Uterus (tissue), 3 donors: ENCODE measurements at regions not wholly inside any gene's neighbourhood (a gene's known extent, or its start where the extent isn't known, plus 50 kb on each side); places are given as distances from the start of the nearest gene placed in this dataset.

ENCODE experiments used
- DNase-seq, 2 donors: peaks; one replicate each; pipeline ENCODE4 v3.0.0-alpha.2; 2019 to 2020
- H3K27ac ChIP-seq, 2 donors: fragments of 200-600 bp; sonication (generic); 1 replicate in 1 of 2; 2 replicates in 1 of 2; pipeline ENCODE4 v1.5.1; 2016 to 2018
- H3K27me3 ChIP-seq, 2 donors: fragments of 200-600 bp; sonication (generic); one replicate each; pipeline ENCODE4 v1.5.1; 2018 to 2019; ENCODE audit warnings: control low read depth in 1 of 2
- H3K36me3 ChIP-seq, 2 donors: fragments of 200-600 bp; sonication (generic); one replicate each; pipeline ENCODE4 v1.5.1; 2019; ENCODE audit warnings: control low read depth in 1 of 2
- H3K4me1 ChIP-seq, 2 donors: fragments of 200-600 bp; sonication (generic); one replicate each; pipeline ENCODE4 v1.5.1; 2018 to 2019; ENCODE audit warnings: control low read depth in 1 of 2
- H3K4me3 ChIP-seq, 2 donors: fragments of 200-600 bp; sonication (generic); 1 replicate in 1 of 2; 2 replicates in 1 of 2; pipeline ENCODE4 v1.5.1; 2018 to 2019; ENCODE audit warnings: mild to moderate bottlenecking in 1 of 2
- H3K9me3 ChIP-seq, 2 donors: fragments of 200-600 bp; sonication (generic); one replicate each; pipeline ENCODE4 v1.5.1; 2019; ENCODE audit warnings: control low read depth in 1 of 2
- CTCF ChIP-seq, 4 experiments: fragments of 200-600 bp in 2 of 4; fragments of 450-650 bp in 2 of 4; sonication (generic) in 2 of 4; IDR thresholded peaks; one replicate each; pipeline ENCODE4 v1.5.1; 2016 to 2019; ENCODE audit warnings: antibody characterized with exemption in 4 of 4, mild to moderate bottlenecking in 2 of 4, moderate library complexity in 1 of 4
- POLR2A ChIP-seq, 2 donors: fragments of 450-650 bp; IDR thresholded peaks; one replicate each; pipeline ENCODE4 v1.6.1; 2016; ENCODE audit warnings: antibody characterized with exemption in 2 of 2, mild to moderate bottlenecking in 1 of 2, moderate library complexity in 1 of 2
- intact Hi-C: fragments of 100-400 bp; cut with DNase I; formaldehyde crosslinking; loops from one replicate; pipeline ENCODE4 v1.15.1; 2023; ENCODE audit warnings: low total_unique reads
- donor health status: DM: yes; HTN: yes; CAD: no.

- TF ChIP-seq CTCF (IDR thresholded peaks at IDR 0.05) (no peak), POLR2A (IDR thresholded peaks at IDR 0.05) (no peak)
- no peak overlapping the region for H3K4me3 ChIP-seq
- H3K27ac ChIP-seq = no peak overlapping the region
- no peak for DNase-seq
- H3K9me3 ChIP-seq = no peaks in the 10 kb centered on the region
- H3K4me1 ChIP-seq = no peaks in the 10 kb centered on the region
- H3K36me3 ChIP-seq = no peaks in the 10 kb centered on the region
- no peaks in the 10 kb centered on the region for H3K27me3 ChIP-seq
- intact Hi-C loops = no loop called here
These were observed 379.2 kb upstream of the NFE2L3 start for GRCh38 chr7:25772802-25773201.

DNA sequence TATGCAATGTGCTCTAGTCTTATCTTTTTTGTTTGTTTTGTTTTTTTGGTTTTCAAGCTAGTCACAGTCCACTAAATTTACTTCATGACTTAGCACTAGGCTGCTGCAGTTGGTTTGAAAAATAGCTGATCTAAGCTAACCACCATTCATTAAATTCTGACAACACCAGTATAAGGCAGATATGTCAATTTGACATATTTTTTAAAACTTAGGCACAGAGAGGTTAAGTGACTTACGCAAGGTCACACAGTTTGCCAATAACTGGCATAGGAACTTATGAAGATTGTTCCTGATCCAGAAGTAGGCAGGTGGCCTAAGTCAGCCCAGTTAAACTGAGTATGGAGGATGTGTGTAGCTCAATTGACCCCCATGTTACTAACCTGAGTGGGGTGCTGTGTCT lies 377.3 kb upstream of the NFE2L3 start:
- TF ChIP-seq POLR2A (IDR thresholded peaks at IDR 0.05) (no peak), CTCF (IDR thresholded peaks at IDR 0.05) (no peak)
- Histone ChIP-seq H3K4me3 (no peak overlapping the region), H3K36me3 (no peaks in the 10 kb centered on the region), H3K4me1 (no peaks in the 10 kb centered on the region), H3K27ac (no peak overlapping the region), H3K27me3 (no peaks in the 10 kb centered on the region), H3K9me3 (no peaks in the 10 kb centered on the region)
- intact Hi-C loops = no loop called here
- DNase-seq = no peak

DNA sequence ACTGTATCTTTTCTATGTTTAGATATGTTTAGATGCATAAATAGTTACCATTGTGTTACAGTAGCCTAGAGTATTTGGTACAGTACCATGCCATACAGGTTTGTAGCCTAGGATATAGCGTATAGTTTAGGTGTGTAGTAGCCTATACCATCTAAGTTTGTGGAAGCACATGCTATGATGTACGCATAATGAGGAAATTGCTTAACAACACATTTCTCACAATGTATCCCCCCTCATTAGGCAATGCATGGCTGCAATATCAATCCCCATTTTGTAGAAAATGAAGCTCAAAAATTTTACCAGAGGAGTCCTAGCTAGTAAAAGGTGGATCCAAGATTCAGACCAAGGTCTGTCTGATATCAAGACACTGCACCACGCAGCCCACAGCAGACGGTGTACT lies 376.4 kb upstream of the NFE2L3 start:
- Histone ChIP-seq H3K27ac (no peak overlapping the region), H3K4me3 (no peak overlapping the region), H3K27me3 (no peaks in the 10 kb centered on the region), H3K36me3 (no peaks in the 10 kb centered on the region), H3K9me3 (no peaks in the 10 kb centered on the region), H3K4me1 (no peaks in the 10 kb centered on the region)
- no peak for DNase-seq
- no peak for TF ChIP-seq CTCF (IDR thresholded peaks at IDR 0.05)
- no peak for TF ChIP-seq POLR2A (IDR thresholded peaks at IDR 0.05)
- intact Hi-C loops = no loop called here

GRCh38 chr7:25775999-25776743 lies 375.8 kb upstream of the NFE2L3 start:
- DNase-seq = no peak
- intact Hi-C loops = no loop called here
- H3K27ac ChIP-seq = no peak overlapping the region
- TF ChIP-seq CTCF (IDR thresholded peaks at IDR 0.05) (no peak), POLR2A (IDR thresholded peaks at IDR 0.05) (no peak)
- H3K4me3 ChIP-seq = no peak overlapping the region
- H3K27me3 ChIP-seq = no peaks in the 10 kb centered on the region
- H3K9me3 ChIP-seq = no peaks in the 10 kb centered on the region
- no peaks in the 10 kb centered on the region for H3K4me1 ChIP-seq
- no peaks in the 10 kb centered on the region for H3K36me3 ChIP-seq

- no peaks in the 10 kb centered on the region for H3K9me3 ChIP-seq
- H3K4me3 ChIP-seq = no peak overlapping the region
- no peaks in the 10 kb centered on the region for H3K4me1 ChIP-seq
- intact Hi-C loops = no loop called here
- no peaks in the 10 kb centered on the region for H3K27me3 ChIP-seq
- TF ChIP-seq POLR2A (IDR thresholded peaks at IDR 0.05) (no peak), CTCF (IDR thresholded peaks at IDR 0.05) (no peak)
- no peaks in the 10 kb centered on the region for H3K36me3 ChIP-seq
- no peak for DNase-seq
- H3K27ac ChIP-seq = no peak overlapping the region
These were observed 375.3 kb upstream of the NFE2L3 start for GRCh38 chr7:25776744-25777123.
